ENCODE measurements at regions not wholly inside any gene's neighbourhood (a gene's known extent, or its start where the extent isn't known, plus 50 kb on each side); places are given as distances from the start of the nearest gene placed in this dataset.

- Histone ChIP-seq H3K79me2 (ENCODE audit: low read length) (no peaks in the 10 kb centered on the region), H3K4me3 (ENCODE audit: low read length) (no peak overlapping the region)
Observed at GRCh38 chr1:186595969-186596368, 84.3 kb downstream of the PTGS2 start.

GRCh38 chr1:186578325-186579016 is 101.8 kb downstream of the PTGS2 start:
- H3K9ac ChIP-seq (ENCODE audit: low read length), result no peak overlapping the region
- H3K36me3 ChIP-seq (ENCODE audit: insufficient read depth, low read length), result no peaks in the 10 kb centered on the region
- no peaks in the 10 kb centered on the region for H3K79me2 ChIP-seq (ENCODE audit: low read length)
- no peak overlapping the region for H3K4me3 ChIP-seq (ENCODE audit: low read length)
- no peaks in the 10 kb centered on the region for H3K9me3 ChIP-seq (ENCODE audit: low read length)
- DNase-seq, result no peak
- no peaks in the 10 kb centered on the region for H3K4me1 ChIP-seq (ENCODE audit: low read length)
- no peaks in the 10 kb centered on the region for H4K20me1 ChIP-seq (ENCODE audit: insufficient read depth, low read depth, low read length)
- no peak overlapping the region for H3K27ac ChIP-seq (ENCODE audit: low read length)
- no peaks in the 10 kb centered on the region for H3K9me2 ChIP-seq (replicated peaks; ENCODE audit: insufficient read depth, low read length)
- no peak overlapping the region for H3K4me2 ChIP-seq (ENCODE audit: low read depth, low read length, poor library complexity, severe bottlenecking)
- H2AFZ ChIP-seq (ENCODE audit: low read length), result no peak overlapping the region
- H3K27me3 ChIP-seq (ENCODE audit: low read length), result no peaks in the 10 kb centered on the region

More at GRCh38 chr1:186595969-186596368, 84.3 kb downstream of the PTGS2 start:
- Histone ChIP-seq H3K27ac (ENCODE audit: low read length) (no peak overlapping the region), H3K9me3 (ENCODE audit: low read length) (no peaks in the 10 kb centered on the region), H4K20me1 (ENCODE audit: insufficient read depth, low read depth, low read length) (no peaks in the 10 kb centered on the region), H3K27me3 (ENCODE audit: low read length) (no peaks in the 10 kb centered on the region), H3K4me1 (ENCODE audit: low read length) (no peaks in the 10 kb centered on the region), H3K9me2 (replicated peaks; ENCODE audit: insufficient read depth, low read length) (no peaks in the 10 kb centered on the region), H2AFZ (ENCODE audit: low read length) (no peak overlapping the region), H3K9ac (ENCODE audit: low read length) (no peak overlapping the region), H3K36me3 (ENCODE audit: insufficient read depth, low read length) (no peaks in the 10 kb centered on the region), H3K4me2 (ENCODE audit: low read depth, low read length, poor library complexity, severe bottlenecking) (no peak overlapping the region)
- no peak for DNase-seq

GRCh38 chr1:186577633-186578032 is 102.6 kb downstream of the PTGS2 start:
- DNase-seq, result no peak
- Histone ChIP-seq H3K27ac (ENCODE audit: low read length) (no peak overlapping the region), H3K79me2 (ENCODE audit: low read length) (no peaks in the 10 kb centered on the region), H3K9me3 (ENCODE audit: low read length) (no peaks in the 10 kb centered on the region), H3K36me3 (ENCODE audit: insufficient read depth, low read length) (no peaks in the 10 kb centered on the region), H4K20me1 (ENCODE audit: insufficient read depth, low read depth, low read length) (no peaks in the 10 kb centered on the region), H2AFZ (ENCODE audit: low read length) (no peak overlapping the region), H3K9ac (ENCODE audit: low read length) (no peak overlapping the region), H3K4me1 (ENCODE audit: low read length) (no peaks in the 10 kb centered on the region), H3K9me2 (replicated peaks; ENCODE audit: insufficient read depth, low read length) (no peaks in the 10 kb centered on the region), H3K4me3 (ENCODE audit: low read length) (no peak overlapping the region), H3K27me3 (ENCODE audit: low read length) (no peaks in the 10 kb centered on the region), H3K4me2 (ENCODE audit: low read depth, low read length, poor library complexity, severe bottlenecking) (no peak overlapping the region)

- no peak for DNase-seq
- no peaks in the 10 kb centered on the region for H3K9me3 ChIP-seq (ENCODE audit: low read length)
- H3K4me3 ChIP-seq (ENCODE audit: low read length), result no peak overlapping the region
- H3K27me3 ChIP-seq (ENCODE audit: low read length), result no peaks in the 10 kb centered on the region
- H3K27ac ChIP-seq (ENCODE audit: low read length), result no peak overlapping the region
- no peak overlapping the region for H3K4me2 ChIP-seq (ENCODE audit: low read depth, low read length, poor library complexity, severe bottlenecking)
- H4K20me1 ChIP-seq (ENCODE audit: insufficient read depth, low read depth, low read length), result no peaks in the 10 kb centered on the region
- H3K79me2 ChIP-seq (ENCODE audit: low read length), result no peaks in the 10 kb centered on the region
- H3K36me3 ChIP-seq (ENCODE audit: insufficient read depth, low read length), result no peaks in the 10 kb centered on the region
- no peak overlapping the region for H3K9ac ChIP-seq (ENCODE audit: low read length)
- H3K4me1 ChIP-seq (ENCODE audit: low read length), result no peaks in the 10 kb centered on the region
- no peak overlapping the region for H2AFZ ChIP-seq (ENCODE audit: low read length)
- no peaks in the 10 kb centered on the region for H3K9me2 ChIP-seq (replicated peaks; ENCODE audit: insufficient read depth, low read length)
Observed at GRCh38 chr1:186577216-186577615, 103.0 kb downstream of the PTGS2 start.

GRCh38 chr1:186575348-186575747 is 104.9 kb downstream of the PTGS2 start:
- H3K4me3 ChIP-seq (ENCODE audit: low read length), result no peak overlapping the region
- H2AFZ ChIP-seq (ENCODE audit: low read length), result no peak overlapping the region

GRCh38 chr1:186574926-186575325 is 105.3 kb downstream of the PTGS2 start:
- Histone ChIP-seq H3K36me3 (ENCODE audit: insufficient read depth, low read length) (no peaks in the 10 kb centered on the region), H3K9me3 (ENCODE audit: low read length) (no peaks in the 10 kb centered on the region), H3K4me1 (ENCODE audit: low read length) (no peaks in the 10 kb centered on the region), H2AFZ (ENCODE audit: low read length) (no peak overlapping the region), H3K4me2 (ENCODE audit: low read depth, low read length, poor library complexity, severe bottlenecking) (no peak overlapping the region), H3K27ac (ENCODE audit: low read length) (no peak overlapping the region), H3K79me2 (ENCODE audit: low read length) (no peaks in the 10 kb centered on the region), H3K4me3 (ENCODE audit: low read length) (no peak overlapping the region), H3K27me3 (ENCODE audit: low read length) (no peaks in the 10 kb centered on the region), H4K20me1 (ENCODE audit: insufficient read depth, low read depth, low read length) (no peaks in the 10 kb centered on the region), H3K9me2 (replicated peaks; ENCODE audit: insufficient read depth, low read length) (no peaks in the 10 kb centered on the region), H3K9ac (ENCODE audit: low read length) (no peak overlapping the region)
- DNase-seq, result no peak

More at GRCh38 chr1:186575348-186575747, 104.9 kb downstream of the PTGS2 start:
- no peaks in the 10 kb centered on the region for H3K9me2 ChIP-seq (replicated peaks; ENCODE audit: insufficient read depth, low read length)
- no peaks in the 10 kb centered on the region for H3K9me3 ChIP-seq (ENCODE audit: low read length)
- no peak for DNase-seq
- no peak overlapping the region for H3K27ac ChIP-seq (ENCODE audit: low read length)
- H3K79me2 ChIP-seq (ENCODE audit: low read length), result no peaks in the 10 kb centered on the region
- no peaks in the 10 kb centered on the region for H3K27me3 ChIP-seq (ENCODE audit: low read length)
- no peaks in the 10 kb centered on the region for H3K4me1 ChIP-seq (ENCODE audit: low read length)
- no peak overlapping the region for H3K9ac ChIP-seq (ENCODE audit: low read length)
- H4K20me1 ChIP-seq (ENCODE audit: insufficient read depth, low read depth, low read length), result no peaks in the 10 kb centered on the region
- no peak overlapping the region for H3K4me2 ChIP-seq (ENCODE audit: low read depth, low read length, poor library complexity, severe bottlenecking)
- no peaks in the 10 kb centered on the region for H3K36me3 ChIP-seq (ENCODE audit: insufficient read depth, low read length)

- Histone ChIP-seq H3K9me3 (ENCODE audit: low read length) (no peaks in the 10 kb centered on the region), H3K4me1 (ENCODE audit: low read length) (no peaks in the 10 kb centered on the region), H2AFZ (ENCODE audit: low read length) (no peak overlapping the region), H3K4me2 (ENCODE audit: low read depth, low read length, poor library complexity, severe bottlenecking) (no peak overlapping the region), H3K36me3 (ENCODE audit: insufficient read depth, low read length) (no peaks in the 10 kb centered on the region), H4K20me1 (ENCODE audit: insufficient read depth, low read depth, low read length) (no peaks in the 10 kb centered on the region), H3K4me3 (ENCODE audit: low read length) (no peak overlapping the region), H3K27ac (ENCODE audit: low read length) (no peak overlapping the region), H3K9me2 (replicated peaks; ENCODE audit: insufficient read depth, low read length) (no peaks in the 10 kb centered on the region), H3K27me3 (ENCODE audit: low read length) (no peaks in the 10 kb centered on the region), H3K79me2 (ENCODE audit: low read length) (no peaks in the 10 kb centered on the region), H3K9ac (ENCODE audit: low read length) (no peak overlapping the region)
- no peak for DNase-seq
Observed at GRCh38 chr1:186572509-186572908, 107.7 kb downstream of the PTGS2 start.

- Histone ChIP-seq H2AFZ (ENCODE audit: low read length) (no peak overlapping the region), H3K4me2 (ENCODE audit: low read depth, low read length, poor library complexity, severe bottlenecking) (no peak overlapping the region), H3K9ac (ENCODE audit: low read length) (no peak overlapping the region), H3K27me3 (ENCODE audit: low read length) (no peaks in the 10 kb centered on the region), H4K20me1 (ENCODE audit: insufficient read depth, low read depth, low read length) (no peaks in the 10 kb centered on the region), H3K4me1 (ENCODE audit: low read length) (no peaks in the 10 kb centered on the region), H3K4me3 (ENCODE audit: low read length) (no peak overlapping the region), H3K9me3 (ENCODE audit: low read length) (no peaks in the 10 kb centered on the region), H3K36me3 (ENCODE audit: insufficient read depth, low read length) (no peaks in the 10 kb centered on the region), H3K9me2 (replicated peaks; ENCODE audit: insufficient read depth, low read length) (no peaks in the 10 kb centered on the region), H3K79me2 (ENCODE audit: low read length) (no peaks in the 10 kb centered on the region), H3K27ac (ENCODE audit: low read length) (no peak overlapping the region)
- DNase-seq, result no peak
Observed at GRCh38 chr1:186571771-186572170, 108.5 kb downstream of the PTGS2 start.
